Kasumi-1 (cell line): ENCODE measurements at regions not wholly inside any gene's neighbourhood (a gene's known extent, or its start where the extent isn't known, plus 50 kb on each side); places are given as distances from the start of the nearest gene placed in this dataset.
A peak's percentile ranks its signal among the peaks of the same experiment; 100 is the strongest.
"Not testable (repeated sequence)": the region's sequence is repeated elsewhere in the genome, so short reads cannot be mapped to it uniquely, and the experiment has no call there.

Experiments used
- DNase-seq, 2 experiments: peaks; one replicate each; lab custom pipeline; 2025; lab: John Stamatoyannopoulos, UW

GRCh38 chrX:77003530-77003929 is 443.7 kb upstream of the FGF16 start:
- no peak for DNase-seq

DNA sequence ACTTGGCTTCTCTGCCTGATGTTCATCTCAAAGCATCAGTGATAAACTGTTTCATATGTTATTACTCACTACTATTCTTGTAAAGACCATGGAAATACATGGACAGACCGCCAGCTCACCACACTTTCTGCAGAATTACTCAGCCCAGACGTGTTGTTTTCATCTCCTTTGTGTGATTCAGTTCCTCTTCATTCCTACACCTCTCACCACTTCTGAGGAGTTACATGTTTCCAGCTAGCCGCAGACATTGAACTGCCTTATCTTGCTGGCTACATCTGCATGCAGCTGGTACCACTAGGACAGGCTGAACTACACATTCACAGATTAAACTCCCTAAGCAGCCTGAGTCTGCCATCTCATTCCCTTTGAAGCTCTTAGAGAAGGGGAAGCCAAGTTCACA is 443.2 kb upstream of the FGF16 start:
- no peak for DNase-seq

- DNase-seq, result no peak
Measured at GRCh38 chrX:77009691-77010090, 437.5 kb upstream of the FGF16 start.

- no peak for DNase-seq
Measured at GRCh38 chrX:77014377-77015372, 432.5 kb upstream of the FGF16 start.

GRCh38 chrX:77017093-77017492 is 430.1 kb upstream of the FGF16 start:
- DNase-seq, result no peak

- not testable (repeated sequence) for DNase-seq
Measured at GRCh38 chrX:77046180-77046810, 400.9 kb upstream of the FGF16 start.

DNA sequence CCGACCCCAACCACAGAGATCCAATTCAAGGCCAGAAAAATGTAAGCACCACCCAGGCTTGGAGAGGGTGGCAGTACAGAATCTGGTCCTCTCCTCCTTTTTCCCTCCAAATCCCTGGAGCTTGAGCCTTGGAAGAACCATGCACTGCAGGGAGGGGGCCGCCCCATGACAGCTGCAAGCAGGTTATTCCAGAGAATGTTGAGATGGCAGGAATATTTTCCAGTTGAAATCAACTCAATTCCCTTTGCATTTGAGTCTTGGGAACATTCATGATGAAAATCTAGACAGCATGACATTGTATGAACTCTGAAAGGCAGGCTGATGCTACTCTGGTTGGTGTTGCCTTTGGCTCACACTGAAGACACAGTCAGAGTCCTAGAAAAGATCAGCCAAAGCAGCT is 386.6 kb upstream of the FGF16 start:
- no peak for DNase-seq

DNA sequence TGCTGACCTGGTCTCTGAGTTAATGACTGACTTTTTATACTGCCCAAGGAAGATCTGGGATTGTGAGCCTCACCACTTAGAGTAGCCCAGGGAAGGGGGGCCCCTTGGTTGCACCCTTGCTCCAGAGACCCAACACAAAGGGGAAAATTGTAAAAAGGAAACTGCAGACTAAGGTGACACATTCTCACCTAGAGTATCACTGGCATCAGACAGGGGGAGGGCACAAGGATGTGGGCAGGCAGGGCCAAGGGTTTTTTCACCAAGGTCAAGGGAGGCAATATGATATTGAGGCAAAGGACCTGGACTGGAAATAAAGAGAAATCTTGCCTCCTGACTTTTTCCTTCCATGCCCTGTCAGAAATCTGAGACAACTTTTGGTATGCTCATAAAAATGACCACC is 386.2 kb upstream of the FGF16 start:
- no peak for DNase-seq

DNA sequence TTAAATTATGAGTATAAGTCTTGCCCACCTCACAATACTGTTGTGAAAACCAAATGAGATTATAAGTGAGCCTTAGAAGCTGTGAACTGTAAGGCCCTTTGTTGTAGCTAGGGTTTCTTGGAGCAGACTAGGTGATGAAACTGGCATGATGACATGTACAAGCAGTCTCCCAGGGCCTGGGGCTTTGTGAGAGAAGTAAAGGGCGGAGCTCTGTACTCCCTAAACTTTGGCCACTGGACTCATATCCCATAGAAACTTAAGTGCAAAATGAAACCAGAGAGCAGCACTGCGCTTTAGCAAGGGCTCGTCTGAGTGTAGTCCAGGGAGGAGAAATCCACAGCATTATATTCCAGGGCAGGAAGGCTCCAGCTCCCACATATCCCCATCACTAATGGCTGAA is 385.6 kb upstream of the FGF16 start:
- no peak for DNase-seq

DNA sequence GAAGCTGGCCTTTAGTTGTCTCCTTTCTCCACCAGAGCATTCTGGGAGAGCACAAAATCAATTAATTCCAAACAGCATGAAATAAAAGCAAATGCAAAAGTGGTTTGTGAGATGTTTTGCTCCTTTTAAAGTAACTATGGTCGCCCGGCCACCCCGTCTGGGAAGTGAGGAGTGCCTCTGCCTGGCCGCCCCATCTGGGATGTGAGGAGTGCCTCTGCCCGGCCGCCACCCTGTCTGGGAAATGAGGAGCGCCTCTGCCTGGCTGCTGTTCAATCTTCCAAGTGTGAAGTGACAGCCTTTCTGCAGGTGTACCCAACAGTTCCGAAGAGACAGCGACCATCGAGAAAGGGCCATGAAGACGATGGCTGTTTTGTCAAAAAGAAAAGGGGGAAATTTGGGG is 381.3 kb upstream of the FGF16 start:
- DNase-seq, result no peak

GRCh38 chrX:77070202-77070918 is 376.8 kb upstream of the FGF16 start:
- DNase-seq, result peak; percentile 39 to 49

- DNase-seq, result no peak
Measured at GRCh38 chrX:77076896-77077295, 370.3 kb upstream of the FGF16 start.

- not testable (repeated sequence) for DNase-seq
Measured at GRCh38 chrX:77081237-77081636, 366.0 kb upstream of the FGF16 start.

DNA sequence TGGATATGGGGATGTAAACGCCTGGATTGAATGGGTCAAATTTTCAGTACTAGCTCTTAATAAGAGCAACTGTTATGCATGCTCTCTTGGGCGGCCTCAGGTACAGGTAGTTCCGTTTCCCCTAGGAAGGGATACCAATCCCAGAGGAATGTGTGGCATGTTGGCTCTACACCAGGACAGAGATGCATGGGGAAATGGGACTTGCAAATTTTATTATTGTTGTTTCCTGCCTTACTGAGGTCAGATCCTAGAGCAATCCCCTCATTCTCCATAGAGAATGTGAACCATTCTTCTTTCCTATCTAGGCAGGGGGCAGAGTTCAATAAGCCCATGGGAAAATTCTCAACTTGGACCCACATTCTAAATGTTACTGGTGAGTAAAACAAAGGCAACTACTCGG is 361.8 kb upstream of the FGF16 start:
- no peak for DNase-seq

- DNase-seq, result no peak
Measured at GRCh38 chrX:77087529-77088169, 359.5 kb upstream of the FGF16 start.

- no peak for DNase-seq
Measured at GRCh38 chrX:77088233-77088632, 359.0 kb upstream of the FGF16 start.

GRCh38 chrX:77114501-77114900 is 332.7 kb upstream of the FGF16 start:
- DNase-seq, result no peak

DNA sequence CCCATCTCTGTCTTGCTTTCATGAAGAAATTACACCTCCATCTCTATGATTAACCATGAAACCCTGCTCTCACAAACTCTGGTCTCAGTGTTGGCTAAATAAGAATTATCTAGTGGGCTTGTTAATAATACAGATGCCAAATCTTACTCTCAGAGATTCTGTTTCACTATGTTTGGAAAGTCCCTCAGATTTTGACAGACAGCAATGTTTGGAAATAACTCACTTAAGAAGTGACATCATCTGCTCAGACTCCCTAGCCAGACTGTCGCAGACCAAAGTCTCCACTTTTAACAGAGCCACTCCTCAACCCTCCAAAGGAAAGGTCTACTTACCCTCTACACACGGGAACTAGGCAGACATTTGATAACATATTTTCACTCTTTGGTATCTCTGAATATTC is 328.5 kb upstream of the FGF16 start:
- no peak for DNase-seq

DNA sequence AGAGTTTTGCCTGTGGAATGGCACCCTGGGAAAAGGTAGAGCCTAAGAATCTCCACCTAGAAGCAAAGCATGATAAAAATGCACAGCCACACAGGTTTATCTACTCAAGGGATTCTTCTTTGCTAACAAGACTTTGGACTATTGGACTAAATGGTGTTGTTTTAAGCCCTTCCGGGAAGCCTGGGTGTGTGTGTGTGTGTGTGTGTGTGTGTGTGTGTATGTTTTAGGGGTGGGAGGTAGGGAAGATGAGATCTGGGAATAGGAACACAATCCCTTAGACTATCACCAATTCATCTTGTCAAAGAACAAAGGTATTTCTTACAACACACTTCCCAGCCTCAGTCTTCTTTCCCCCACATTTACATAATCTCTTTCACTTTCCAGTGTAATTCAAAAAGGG is 327.5 kb upstream of the FGF16 start:
- DNase-seq, result no peak

DNA sequence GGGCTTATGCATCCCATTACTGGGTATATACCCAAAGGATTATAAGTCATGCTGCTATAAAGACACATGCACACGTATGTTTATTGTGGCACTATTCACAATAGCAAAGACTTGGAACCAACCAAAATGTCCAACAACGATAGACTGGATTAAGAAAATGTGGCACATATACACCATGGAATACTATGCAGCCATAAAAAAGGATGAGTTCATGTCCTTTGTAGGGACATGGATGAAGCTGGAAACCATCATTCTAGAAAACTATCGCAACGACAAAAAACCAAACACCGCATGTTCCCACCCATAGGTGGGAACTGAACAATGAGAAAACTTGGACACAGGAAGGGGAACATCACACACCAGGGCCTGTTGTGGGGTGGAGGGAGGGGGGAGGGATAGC is 323.3 kb upstream of the FGF16 start:
- not testable (repeated sequence) for DNase-seq

DNA sequence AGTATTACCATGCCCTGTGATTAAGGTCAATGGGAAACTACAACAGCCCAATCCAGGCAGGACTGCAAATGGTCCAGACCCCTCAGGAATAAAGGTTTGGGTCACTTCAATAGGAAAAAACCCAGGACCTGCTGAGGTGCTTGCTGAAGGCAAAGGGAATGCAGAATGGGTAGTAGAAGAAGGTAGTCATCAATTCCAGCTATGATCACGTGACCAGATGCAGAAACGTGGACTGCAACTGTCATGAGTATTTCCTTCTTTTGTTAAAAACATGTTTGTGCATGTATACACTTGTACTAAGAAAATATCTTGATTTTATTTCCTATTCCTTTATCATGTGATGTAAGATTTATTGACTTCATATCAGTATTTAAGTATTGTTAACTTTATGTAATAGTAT is 319.6 kb upstream of the FGF16 start:
- DNase-seq, result not testable (repeated sequence)

- no peak for DNase-seq
Measured at GRCh38 chrX:77143907-77144306, 303.3 kb upstream of the FGF16 start.
